HUES6 (cell line): ENCODE measurements at regions not wholly inside any gene's neighbourhood (a gene's known extent, or its start where the extent isn't known, plus 50 kb on each side); places are given as distances from the start of the nearest gene placed in this dataset.

ENCODE experiments used
- H3K27ac ChIP-seq: 2 replicates; pipeline ENCODE4 v1.7.0; 2013; ENCODE audit warnings: low read depth, mild to moderate bottlenecking, low read length, inconsistent platforms
- H3K27me3 ChIP-seq: 2 replicates; pipeline ENCODE4 v1.6.1; 2013; ENCODE audit warnings: low read length; ENCODE audit not compliant: control insufficient read depth, insufficient read depth
- H3K36me3 ChIP-seq: 2 replicates; pipeline ENCODE4 v1.6.1; 2013; ENCODE audit warnings: low read length; ENCODE audit not compliant: control insufficient read depth, insufficient read depth
- H3K4me1 ChIP-seq: 2 replicates; pipeline ENCODE4 v1.6.1; 2013; ENCODE audit warnings: low read length; ENCODE audit not compliant: control insufficient read depth, insufficient read depth
- H3K4me3 ChIP-seq: 2 replicates; pipeline ENCODE4 v1.5.1; 2013; ENCODE audit warnings: low read depth, low read length
- H3K9ac ChIP-seq: one replicate; pipeline ENCODE4 v1.6.1; 2013; ENCODE audit warnings: mild to moderate bottlenecking, low read length
- H3K9me3 ChIP-seq: 2 replicates; pipeline ENCODE4 v1.6.1; 2013; ENCODE audit warnings: low read depth, low read length; ENCODE audit not compliant: control insufficient read depth, insufficient read depth

DNA sequence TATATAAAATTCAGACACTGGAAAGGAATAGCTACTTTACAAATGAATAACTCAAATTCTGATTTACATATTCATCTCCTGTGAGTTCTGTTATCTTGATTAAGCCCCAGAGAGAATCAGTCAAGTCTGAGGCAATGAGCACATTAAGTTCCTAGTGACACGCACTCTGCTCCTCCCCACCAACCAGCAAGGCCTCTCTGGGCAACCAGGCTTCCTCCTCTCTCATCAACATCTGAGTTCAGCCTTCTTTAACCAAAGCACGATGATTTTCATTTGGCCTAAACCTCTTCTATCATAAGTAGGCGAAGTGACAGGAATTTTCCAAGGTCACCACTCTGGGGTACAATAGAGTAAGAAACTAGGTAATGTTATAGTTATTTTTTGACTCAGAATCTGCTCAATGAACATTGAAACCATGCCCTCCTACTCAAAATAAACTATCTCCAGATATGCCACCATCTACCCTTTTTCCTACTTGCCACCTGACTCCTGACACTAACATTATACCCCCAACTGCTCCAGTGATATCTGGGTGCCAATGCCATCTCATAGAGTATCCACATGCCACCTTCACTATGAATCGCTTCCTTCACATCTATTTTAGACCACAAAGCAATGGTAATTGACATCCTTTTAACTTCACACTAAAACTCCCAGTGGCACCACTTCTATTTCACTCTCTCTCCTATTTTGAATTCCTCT is 114.8 kb downstream of the FAM76B start:
- Histone ChIP-seq H3K36me3 (no peaks in the 10 kb centered on the region), H3K4me1 (peaks cover 6% of the 10 kb centered on the region; the same call in 1 of the 2 replicates), H3K27me3 (no peaks in the 10 kb centered on the region), H3K4me3 (no peak overlapping the region), H3K27ac (no peak overlapping the region), H3K9ac (no peak overlapping the region), H3K9me3 (no peaks in the 10 kb centered on the region)

DNA sequence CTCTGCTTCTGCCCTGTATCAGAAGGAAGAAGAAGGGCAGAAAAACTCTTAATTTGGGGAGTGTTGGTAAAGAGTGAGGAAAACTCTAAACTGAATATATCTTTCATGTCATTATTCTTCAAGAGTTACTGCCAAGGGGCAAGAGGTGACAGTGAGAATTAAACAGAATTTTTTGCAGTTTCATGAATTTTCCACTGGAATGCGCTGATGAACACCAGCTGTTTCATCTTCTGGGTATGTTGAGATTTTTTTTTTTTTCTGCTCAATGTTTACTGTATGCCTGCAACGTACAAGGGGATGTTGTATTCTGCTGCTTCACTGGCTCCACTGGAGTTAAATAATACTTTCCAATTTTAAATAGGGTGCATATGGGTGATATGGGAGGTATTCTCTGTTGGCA is 117.8 kb downstream of the FAM76B start:
- no peaks in the 10 kb centered on the region for H3K9me3 ChIP-seq
- no peaks in the 10 kb centered on the region for H3K36me3 ChIP-seq
- H3K9ac ChIP-seq = no peak overlapping the region
- H3K27ac ChIP-seq = no peak overlapping the region
- H3K4me1 ChIP-seq = peaks cover 6% of the 10 kb centered on the region; the same call in 1 of the 2 replicates
- no peak overlapping the region for H3K4me3 ChIP-seq
- no peaks in the 10 kb centered on the region for H3K27me3 ChIP-seq

DNA sequence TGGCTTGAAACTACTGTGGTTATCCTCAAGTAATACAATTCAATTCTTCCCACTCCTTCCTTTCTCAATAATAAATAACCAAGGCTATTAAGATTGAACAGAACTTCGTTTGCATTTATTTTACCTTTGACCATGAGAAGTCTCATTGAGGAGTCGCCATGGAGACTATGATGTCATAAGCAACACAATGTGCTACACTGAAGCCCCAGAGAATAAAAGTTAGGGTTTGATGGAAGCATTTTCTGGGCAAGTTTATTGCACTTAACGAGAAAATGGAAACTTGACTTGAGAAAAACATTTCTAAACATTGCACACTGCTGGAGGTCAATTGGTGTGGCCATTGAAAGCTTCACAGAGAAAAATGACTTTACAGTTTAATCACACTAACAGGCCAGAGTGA is 121.5 kb downstream of the FAM76B start:
- H3K27me3 ChIP-seq = no peaks in the 10 kb centered on the region
- H3K4me1 ChIP-seq = no peaks in the 10 kb centered on the region
- no peak overlapping the region for H3K27ac ChIP-seq
- H3K9ac ChIP-seq = no peak overlapping the region
- no peak overlapping the region for H3K4me3 ChIP-seq
- H3K9me3 ChIP-seq = no peaks in the 10 kb centered on the region
- no peaks in the 10 kb centered on the region for H3K36me3 ChIP-seq

DNA sequence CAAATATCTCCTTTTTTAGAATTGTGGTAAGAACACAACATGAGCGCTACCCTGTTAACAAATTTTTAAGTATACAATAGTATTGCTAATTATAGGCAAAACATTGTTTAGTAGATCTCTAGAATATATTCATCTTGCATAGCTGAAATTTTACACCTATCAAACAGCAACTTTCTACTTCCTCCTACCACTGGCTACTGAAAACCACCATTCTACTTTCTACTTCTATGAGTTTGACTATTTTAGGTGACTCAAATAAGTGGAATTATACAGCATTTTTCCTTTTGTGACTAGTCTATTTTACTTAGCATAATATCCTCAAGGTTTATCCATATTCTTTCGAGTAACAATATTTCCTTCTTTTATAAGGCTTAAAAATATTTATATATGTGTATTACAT is 128.4 kb downstream of the FAM76B start:
- no peaks in the 10 kb centered on the region; the same call in 1 of the 2 replicates for H3K4me1 ChIP-seq
- no peak overlapping the region for H3K27ac ChIP-seq
- no peak overlapping the region for H3K4me3 ChIP-seq
- H3K9me3 ChIP-seq = no peaks in the 10 kb centered on the region
- no peaks in the 10 kb centered on the region for H3K27me3 ChIP-seq
- no peaks in the 10 kb centered on the region for H3K36me3 ChIP-seq
- H3K9ac ChIP-seq = no peak overlapping the region

DNA sequence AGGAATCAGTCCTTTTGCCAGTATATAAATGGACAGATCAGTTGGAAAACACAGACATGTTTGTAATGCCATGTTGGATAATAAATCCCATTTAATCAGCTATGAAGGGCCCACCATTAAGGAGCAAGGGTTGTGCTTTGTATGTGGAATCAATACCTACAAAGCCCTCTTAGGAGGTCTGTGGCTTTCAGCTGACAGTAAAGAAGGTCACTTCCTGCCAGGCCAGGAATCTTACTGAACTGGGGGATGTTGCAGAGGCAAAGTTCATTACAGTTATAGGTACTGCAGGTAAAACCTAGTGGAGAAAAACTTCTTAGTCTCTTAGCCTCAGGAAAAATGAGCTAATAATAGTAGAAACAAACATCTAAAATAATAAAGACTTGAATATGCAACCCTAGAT is 129.5 kb downstream of the FAM76B start:
- no peaks in the 10 kb centered on the region for H3K27me3 ChIP-seq
- no peak overlapping the region for H3K4me3 ChIP-seq
- H3K9ac ChIP-seq = no peak overlapping the region
- no peaks in the 10 kb centered on the region for H3K36me3 ChIP-seq
- H3K27ac ChIP-seq = no peak overlapping the region
- no peaks in the 10 kb centered on the region; the same call in 1 of the 2 replicates for H3K4me1 ChIP-seq
- H3K9me3 ChIP-seq = no peaks in the 10 kb centered on the region

DNA sequence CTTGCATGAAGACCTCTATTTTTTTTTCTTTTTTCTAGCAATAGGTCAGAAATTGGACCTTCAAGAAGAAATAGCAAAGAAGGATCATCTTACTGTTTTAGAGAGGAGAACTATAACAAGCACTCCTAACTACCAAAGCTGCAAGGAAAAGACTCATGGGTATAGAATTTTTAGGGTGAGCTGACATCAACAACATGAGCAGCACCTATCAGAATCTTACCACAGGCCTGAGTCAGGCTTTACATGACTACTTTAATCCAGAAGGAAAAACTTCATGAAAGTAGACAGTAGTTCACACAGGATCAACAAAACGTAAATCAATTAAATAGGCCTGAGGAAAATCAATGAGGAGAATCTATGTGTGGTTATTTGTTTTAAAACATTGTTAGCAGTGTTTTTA is 130.5 kb downstream of the FAM76B start:
- Histone ChIP-seq H3K9ac (no peak overlapping the region), H3K27ac (no peak overlapping the region), H3K9me3 (no peaks in the 10 kb centered on the region), H3K27me3 (no peaks in the 10 kb centered on the region), H3K4me1 (no peaks in the 10 kb centered on the region; the same call in 1 of the 2 replicates), H3K36me3 (no peaks in the 10 kb centered on the region), H3K4me3 (no peak overlapping the region)

DNA sequence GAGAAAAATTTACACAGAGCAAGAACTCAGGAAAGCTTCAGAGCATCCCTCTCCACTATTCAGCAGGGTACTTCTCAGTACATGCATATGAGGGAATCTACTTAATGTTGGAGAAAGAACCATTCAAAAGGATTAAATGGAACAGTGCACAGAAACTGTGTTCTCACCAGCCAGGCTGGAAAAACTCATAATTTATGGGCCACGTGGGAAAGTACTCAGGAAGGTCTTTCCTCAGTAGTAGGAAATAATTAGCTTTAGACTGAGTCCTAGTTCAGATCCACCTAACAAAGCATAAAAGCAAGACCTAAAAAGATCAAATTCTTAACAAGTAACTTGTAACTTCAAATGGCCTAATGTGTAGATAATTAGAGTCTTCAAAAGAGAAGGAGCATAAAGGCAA is 134.0 kb downstream of the FAM76B start:
- no peaks in the 10 kb centered on the region for H3K27me3 ChIP-seq
- H3K9me3 ChIP-seq = no peaks in the 10 kb centered on the region
- no peaks in the 10 kb centered on the region for H3K36me3 ChIP-seq
- no peak overlapping the region for H3K9ac ChIP-seq
- no peaks in the 10 kb centered on the region; the same call in 1 of the 2 replicates for H3K4me1 ChIP-seq
- no peak overlapping the region for H3K4me3 ChIP-seq
- H3K27ac ChIP-seq = no peak overlapping the region

DNA sequence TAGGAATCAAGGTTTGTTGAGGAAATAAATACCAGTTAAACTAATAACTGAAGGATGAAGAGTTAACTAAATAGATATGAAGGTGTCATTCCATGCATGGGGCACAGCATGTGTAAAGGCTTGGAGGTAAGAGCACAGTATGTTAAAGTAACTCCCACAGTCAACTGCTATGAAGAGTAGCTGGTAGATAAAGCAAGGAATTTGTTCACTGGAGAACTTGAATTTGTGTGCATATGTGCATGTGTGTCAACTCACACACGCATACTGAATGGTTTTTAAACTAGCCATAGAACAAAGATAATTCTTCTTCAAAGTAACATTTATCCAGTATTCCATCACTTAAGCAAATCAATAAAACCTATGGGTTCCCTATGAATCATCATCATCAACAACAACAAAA is 135.9 kb downstream of the FAM76B start:
- no peaks in the 10 kb centered on the region for H3K36me3 ChIP-seq
- no peak overlapping the region for H3K4me3 ChIP-seq
- no peak overlapping the region for H3K9ac ChIP-seq
- H3K27ac ChIP-seq = no peak overlapping the region
- H3K27me3 ChIP-seq = no peaks in the 10 kb centered on the region
- H3K4me1 ChIP-seq = no peaks in the 10 kb centered on the region
- no peaks in the 10 kb centered on the region for H3K9me3 ChIP-seq

DNA sequence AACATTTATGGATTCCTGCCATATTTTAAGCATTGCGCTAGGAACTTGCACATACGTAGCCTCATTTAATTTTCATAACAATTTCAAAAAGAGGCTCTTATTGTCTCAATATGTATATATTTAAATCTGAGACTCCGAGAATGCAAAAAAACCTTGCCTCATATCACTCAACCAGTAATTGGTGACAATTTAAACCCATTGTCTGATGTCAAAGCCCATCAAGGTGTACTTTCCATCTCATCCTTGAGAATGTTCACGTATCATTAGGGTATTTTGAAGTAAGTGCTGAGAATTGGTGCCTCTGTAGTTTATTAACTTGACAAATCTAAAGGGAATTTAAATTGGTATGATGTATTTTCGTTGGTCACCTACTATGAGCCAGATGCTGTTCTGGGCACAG is 136.5 kb downstream of the FAM76B start:
- no peak overlapping the region for H3K27ac ChIP-seq
- no peak overlapping the region for H3K9ac ChIP-seq
- H3K9me3 ChIP-seq = no peaks in the 10 kb centered on the region
- H3K27me3 ChIP-seq = no peaks in the 10 kb centered on the region
- H3K36me3 ChIP-seq = no peaks in the 10 kb centered on the region
- no peaks in the 10 kb centered on the region; the same call in 1 of the 2 replicates for H3K4me1 ChIP-seq
- H3K4me3 ChIP-seq = no peak overlapping the region

DNA sequence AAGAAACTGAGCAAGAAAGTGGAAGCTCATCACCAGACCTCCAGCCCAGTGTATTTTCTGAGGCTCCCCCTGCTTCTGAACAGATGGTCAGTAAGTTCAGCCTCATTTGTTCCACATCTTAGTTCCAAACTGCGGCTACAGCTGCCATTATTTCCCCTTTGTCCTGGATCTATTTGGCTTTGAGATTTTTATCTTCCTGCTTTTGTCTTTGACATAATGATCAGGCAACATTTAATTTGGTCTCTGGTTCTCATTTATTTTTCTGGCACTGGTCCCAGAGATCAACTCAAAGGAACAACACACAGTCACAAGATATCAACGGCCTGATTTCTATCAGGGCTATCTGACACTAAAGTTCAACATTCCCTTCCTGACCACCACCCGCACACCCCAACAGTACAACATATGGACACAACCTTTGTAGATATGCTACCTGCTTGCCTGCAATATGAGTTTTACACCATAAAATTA is 137.5 kb downstream of the FAM76B start:
- Histone ChIP-seq H3K36me3 (no peaks in the 10 kb centered on the region), H3K9me3 (no peaks in the 10 kb centered on the region), H3K27me3 (no peaks in the 10 kb centered on the region), H3K4me1 (no peaks in the 10 kb centered on the region; the same call in 1 of the 2 replicates), H3K4me3 (no peak overlapping the region), H3K27ac (no peak overlapping the region), H3K9ac (no peak overlapping the region)

DNA sequence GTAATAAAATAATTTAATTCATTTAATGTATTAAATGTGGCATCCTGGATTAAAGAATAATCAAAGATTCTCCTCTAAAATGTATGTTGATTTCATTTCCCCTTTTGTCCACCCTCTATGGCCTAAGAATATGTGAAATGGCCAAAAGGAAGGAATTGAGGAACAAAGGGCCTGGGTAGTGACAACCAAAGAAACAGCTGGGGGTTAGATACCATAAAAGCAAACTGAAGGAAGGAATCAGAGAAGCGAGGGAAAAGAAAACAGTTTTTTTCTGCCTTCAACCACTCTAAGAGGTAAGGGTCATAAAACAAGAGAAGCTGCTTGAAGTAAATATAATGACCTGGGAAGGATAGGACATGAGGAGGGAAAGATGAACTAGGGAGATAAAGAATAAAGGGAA is 139.3 kb downstream of the FAM76B start:
- Histone ChIP-seq H3K4me1 (no peaks in the 10 kb centered on the region; the same call in 1 of the 2 replicates), H3K27me3 (no peaks in the 10 kb centered on the region), H3K9ac (no peak overlapping the region), H3K27ac (no peak overlapping the region), H3K4me3 (no peak overlapping the region), H3K9me3 (0 out of 2 replicates have a peak, but pooled peaks cover 4% of the 10 kb centered on the region), H3K36me3 (no peaks in the 10 kb centered on the region)
